ENCODE measurements at regions not wholly inside any gene's neighbourhood (a gene's known extent, or its start where the extent isn't known, plus 50 kb on each side); places are given as distances from the start of the nearest gene placed in this dataset.

DNA sequence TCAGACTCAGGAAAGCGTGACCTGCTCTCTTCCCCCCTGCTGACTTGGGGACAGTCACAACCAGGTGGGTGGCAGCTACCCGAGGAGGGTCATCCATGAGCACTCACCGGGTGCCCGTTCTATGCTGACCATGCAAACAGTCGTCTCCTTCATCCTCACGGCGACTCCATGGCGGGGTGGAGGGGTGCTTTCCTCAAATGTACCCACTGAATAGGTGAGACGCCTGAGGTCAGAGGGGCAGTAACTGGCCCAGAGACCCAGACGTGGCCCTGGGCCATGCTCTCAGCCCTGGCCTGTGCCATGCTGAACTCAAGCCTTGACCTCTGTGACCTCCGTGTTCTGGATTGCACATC, 59.2 kb upstream of the TPM4 start:
- Histone ChIP-seq H2BK15ac (ENCODE audit: low read length) (no peak overlapping the region), H3K14ac (ENCODE audit: insufficient read length) (no peak overlapping the region), H2AK5ac (ENCODE audit: low read depth, low read length) (no peak overlapping the region), H3K4me3 (ENCODE audit: extremely low read depth in 1 of 4, insufficient read depth in 2 of 4, low read depth in 3 of 4, low read length in 4 of 4) (no peak overlapping the region), H2AFZ (ENCODE audit: low read length) (no peak overlapping the region), H4K91ac (replicated peaks; ENCODE audit: insufficient read length, low read length) (no peak overlapping the region), H3K4me1 (replicated peaks in 1 of 4; ENCODE audit: control insufficient read depth in 3 of 4, insufficient read depth in 4 of 4, low read length in 3 of 4) (no peaks in the 10 kb centered on the region; a peak in 1 of 7 replicates), H3K27ac (ENCODE audit: low read depth, low read length) (no peak overlapping the region), H3K79me1 (ENCODE audit: low read depth, low read length) (no peaks in the 10 kb centered on the region), H4K5ac (ENCODE audit: insufficient read length, low read depth, low read length) (no peak overlapping the region), H2BK5ac (ENCODE audit: low read depth, low read length) (no peak overlapping the region), H3K23me2 (ENCODE audit: low read depth, low read length) (no peaks in the 10 kb centered on the region), H3K4ac (replicated peaks; ENCODE audit: insufficient read length, low read depth, low read length) (no peak overlapping the region), H3K18ac (ENCODE audit: extremely low read depth, low read length) (no peak overlapping the region), H2BK120ac (replicated peaks; ENCODE audit: low read depth, low read length) (no peak overlapping the region), H3K79me2 (ENCODE audit: control insufficient read depth in 1 of 2, insufficient read depth in 2 of 2, low read length in 2 of 2) (no peaks in the 10 kb centered on the region), H3K9me3 (ENCODE audit: insufficient read depth in 2 of 2, low read depth in 1 of 2, low read length in 1 of 2) (peaks cover 66 to 95% of the 10 kb centered on the region in 2 experiments), H3K36me3 (ENCODE audit: control insufficient read depth in 2 of 4, insufficient read depth in 4 of 4, low read length in 3 of 4) (no peaks in the 10 kb centered on the region), H2BK20ac (ENCODE audit: low read length) (no peak overlapping the region), H3K4me2 (ENCODE audit: insufficient read depth in 1 of 2, low read depth in 2 of 2, low read length in 2 of 2) (no peak overlapping the region), H3K56ac (replicated peaks; ENCODE audit: insufficient read length, low read depth, low read length) (no peak overlapping the region), H3K9ac (replicated peaks in 1 of 4; ENCODE audit: extremely low read depth in 1 of 4, low read depth in 3 of 4, low read length in 3 of 4) (no peak overlapping the region), H2BK12ac (ENCODE audit: low read depth, low read length) (no peak overlapping the region), H4K8ac (ENCODE audit: extremely low read depth, insufficient read depth, low read length) (no peak overlapping the region), H3K27me3 (replicated peaks in 1 of 4; ENCODE audit: control insufficient read depth in 3 of 4, extremely low read depth in 1 of 4, insufficient read depth in 3 of 4, low read length in 3 of 4) (no peaks in the 10 kb centered on the region), H3K23ac (ENCODE audit: insufficient read length) (no peak overlapping the region), H4K20me1 (replicated peaks in 1 of 2; ENCODE audit: control insufficient read depth in 1 of 2, insufficient read depth in 2 of 2, low read length in 2 of 2) (no peaks in the 10 kb centered on the region)
- no peak for FAIRE-seq
- WGBS, 2 experiments (ENCODE audit: extremely low coverage in 1 of 2, insufficient coverage in 1 of 2, insufficient read length in 1 of 2, insufficient replicate concordance in 2 of 2, low coverage in 1 of 2, low lambda C conversion rate in 2 of 2, missing lambda C conversion rate in 1 of 2) = 84% methylated on average over 11 of the region's 11 CpGs; no CpG with 5 or more reads in 1 of the 2 experiments
- ChIA-PET CTCF (ENCODE audit: partially characterized antibody) (no interaction called here), POLR2A (ENCODE audit: partially characterized antibody) (no interaction called here)
- no peak for DNase-seq (ENCODE audit: low read depth in 1 of 2, low spot score in 2 of 2)
- TF ChIP-seq TCF12 (IDR thresholded peaks at IDR 0.05; ENCODE audit: low read depth, low read length) = no peak
- no peak for TF ChIP-seq RNF2 (IDR thresholded peaks at IDR 0.05; ENCODE audit: borderline replicate concordance, low read depth, low read length, missing control alignments, poor library complexity, severe bottlenecking)
- no peak for TF ChIP-seq YY1 (IDR thresholded peaks at IDR 0.05; ENCODE audit: low read depth, low read length)
- TF ChIP-seq SIX5 (IDR thresholded peaks at IDR 0.05; ENCODE audit: low read depth, low read length) = no peak
- TF ChIP-seq JUN (IDR thresholded peaks at IDR 0.05; ENCODE audit: low read depth, low read length) = no peak
- no peak for TF ChIP-seq CEBPB (IDR thresholded peaks at IDR 0.05; ENCODE audit: low read depth, low read length)
- no peak for TF ChIP-seq POLR2AphosphoS5 (IDR thresholded peaks at IDR 0.05; ENCODE audit: low read depth, low read length)
- no peak for TF ChIP-seq CBX8 (IDR thresholded peaks at IDR 0.05; ENCODE audit: borderline replicate concordance, low read depth, low read length)
- TF ChIP-seq TBP (IDR thresholded peaks at IDR 0.05; ENCODE audit: low read depth, low read length) = no peak
- TF ChIP-seq ZNF274 (IDR thresholded peaks at IDR 0.05; ENCODE audit: borderline replicate concordance, extremely low read depth, low read length) = no peak
- no peak for TF ChIP-seq BACH1 (IDR thresholded peaks at IDR 0.05; ENCODE audit: low read length)
- TF ChIP-seq PHF8 (conservative IDR thresholded peaks at IDR 0.05; ENCODE audit: low read depth, low read length) = no peak
- no peak for TF ChIP-seq MAX (IDR thresholded peaks at IDR 0.05)
- no peak for TF ChIP-seq CTBP2 (IDR thresholded peaks at IDR 0.05; ENCODE audit: borderline replicate concordance, insufficient read depth, insufficient read length, low read length)

Data from H1 (cell line).